Mucosa of gallbladder (tissue), 1 donor: ENCODE measurements at regions not wholly inside any gene's neighbourhood (a gene's known extent, or its start where the extent isn't known, plus 50 kb on each side); places are given as distances from the start of the nearest gene placed in this dataset.
"Not testable (repeated sequence)": the region's sequence is repeated elsewhere in the genome, so short reads cannot be mapped to it uniquely, and the experiment has no call there.

Experiments
- DNase-seq: peaks from one replicate; pipeline ENCODE4 v3.0.0-alpha.2; 2020; ENCODE audit warnings: low spot score
- donor health status: DM: no; HTN: no; CAD: no.

DNA sequence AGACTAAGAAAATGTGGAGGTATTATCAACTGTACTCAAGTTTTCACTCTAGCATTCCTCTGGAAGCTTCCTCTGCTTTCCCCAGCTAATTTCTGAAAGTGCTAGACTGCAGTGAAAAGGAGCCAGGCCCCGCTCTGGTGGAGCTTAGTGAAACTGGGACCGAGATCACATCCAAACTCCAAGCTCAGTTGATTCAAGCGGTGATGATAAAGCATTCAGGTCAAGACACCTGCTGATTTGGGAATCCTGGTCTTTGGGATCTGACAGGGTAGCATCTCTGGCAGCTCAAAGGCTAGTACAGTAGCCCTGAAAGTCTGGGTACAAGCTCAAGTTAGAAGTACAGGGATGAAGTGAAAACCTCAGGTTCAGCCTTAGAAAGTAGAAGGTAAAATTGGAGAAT, 120.2 kb upstream of the CRIM1 start:
- DNase-seq: no peak

DNA sequence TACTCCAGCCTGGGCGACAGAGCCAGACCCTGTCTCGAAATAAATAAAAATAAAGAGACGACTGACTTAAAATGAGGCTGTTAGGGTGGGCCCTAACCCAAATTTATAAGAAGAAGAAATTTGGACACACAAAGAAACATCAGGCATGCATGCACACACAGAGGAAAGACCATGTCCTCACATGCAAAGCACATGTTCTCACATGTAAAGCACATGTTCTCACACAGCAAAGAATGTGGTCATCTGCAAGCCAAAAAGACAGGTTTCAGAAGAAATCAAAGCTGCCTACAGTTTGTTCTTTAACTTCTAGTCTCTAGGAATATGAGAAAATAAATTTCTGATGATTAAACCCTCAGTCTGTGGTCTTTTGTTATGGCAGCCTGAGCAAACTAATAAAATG, 132.3 kb upstream of the CRIM1 start:
- no peak for DNase-seq

DNA sequence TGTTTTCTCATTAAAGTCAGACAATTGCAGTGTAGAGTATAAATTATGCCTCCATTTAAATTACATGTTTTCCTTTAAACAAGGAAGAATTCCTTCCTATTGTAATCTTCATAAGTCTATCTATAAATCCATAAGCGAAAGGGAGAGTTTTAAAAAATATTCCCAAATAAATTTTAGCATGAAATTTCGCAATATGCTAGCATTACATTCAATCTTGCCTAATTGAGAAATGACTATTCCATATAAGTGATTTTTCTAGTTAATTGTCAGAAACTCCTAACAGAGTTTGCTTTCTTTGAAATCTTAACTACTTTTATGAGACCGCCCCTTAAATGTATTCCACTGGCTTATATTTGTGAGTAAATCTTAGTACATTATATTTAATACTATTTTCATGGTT, 133.1 kb upstream of the CRIM1 start:
- DNase-seq: no peak

DNA sequence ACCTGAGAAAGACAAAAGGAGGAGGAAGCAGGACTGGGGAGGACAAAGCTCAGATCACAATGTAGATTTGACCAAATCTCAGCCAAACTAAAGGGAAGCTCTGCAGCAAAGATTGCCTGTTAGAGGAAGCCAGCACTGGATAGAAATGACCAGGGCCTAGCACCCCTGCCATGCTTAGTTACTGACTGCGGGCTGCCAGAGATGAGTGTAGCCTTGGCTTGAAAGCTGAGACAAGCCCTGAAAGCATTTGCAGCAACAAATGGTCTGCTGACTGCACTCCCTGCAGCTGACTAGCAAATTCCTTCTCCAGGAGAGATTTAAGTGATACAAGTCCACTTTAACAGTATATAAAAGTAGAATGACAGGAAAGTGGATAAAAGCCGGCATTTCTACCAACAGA, 140.9 kb upstream of the CRIM1 start:
- DNase-seq: no peak

DNA sequence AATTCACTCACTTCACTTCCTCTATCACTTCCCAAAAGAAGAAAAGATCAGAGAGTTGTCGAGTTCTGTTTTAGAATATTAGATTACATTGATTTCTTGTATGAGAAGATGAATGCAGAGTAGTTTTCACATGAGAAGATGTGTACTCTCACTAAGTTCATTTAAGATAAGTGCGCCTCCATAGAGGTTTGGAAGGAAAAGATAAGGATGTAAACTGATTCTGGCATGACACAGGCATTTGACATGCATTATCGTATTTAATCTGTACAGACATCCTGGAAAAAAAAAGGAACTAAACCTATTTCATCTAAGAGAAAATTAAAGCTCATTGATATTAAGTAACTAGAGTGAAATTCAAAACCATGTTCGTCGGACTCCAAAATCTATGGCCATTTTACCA, 152.2 kb upstream of the CRIM1 start:
- no peak for DNase-seq

DNA sequence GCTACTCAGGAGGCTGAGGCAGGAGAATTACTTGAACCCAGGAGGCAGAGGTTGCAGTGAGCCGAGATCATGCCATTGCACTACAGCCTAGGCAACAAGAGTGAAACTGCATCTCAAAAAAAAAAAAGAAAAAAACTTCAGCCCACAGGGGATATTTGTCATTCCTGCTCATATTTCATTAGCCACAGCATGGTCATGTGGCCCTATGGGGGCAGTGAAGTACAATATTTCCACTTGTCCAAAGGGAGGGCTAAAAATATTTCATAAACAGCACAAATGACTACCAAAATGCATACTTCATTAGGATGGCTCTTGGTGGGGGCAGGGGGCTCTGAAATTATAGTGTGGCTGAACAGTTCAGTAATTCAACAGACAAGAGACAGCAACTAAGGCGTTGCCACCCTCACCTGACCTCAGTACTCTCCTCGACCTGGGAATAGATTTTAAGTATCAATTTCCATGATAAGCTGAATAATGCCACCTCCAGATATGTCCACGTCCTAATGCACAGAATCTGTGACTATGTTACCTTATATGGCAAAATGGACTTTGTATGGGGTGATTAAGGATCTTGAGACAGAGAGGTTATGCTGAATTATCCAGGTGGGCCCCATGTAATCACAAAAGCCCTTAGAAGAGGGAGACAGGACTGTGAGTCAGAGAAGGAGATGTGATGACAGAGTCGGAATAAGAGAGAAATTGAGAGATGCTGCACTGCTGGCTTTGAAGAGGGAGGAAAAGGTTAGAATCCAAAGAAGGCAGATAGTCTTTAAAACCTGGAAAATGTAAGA, 158.2 kb upstream of the CRIM1 start:
- no peak for DNase-seq

DNA sequence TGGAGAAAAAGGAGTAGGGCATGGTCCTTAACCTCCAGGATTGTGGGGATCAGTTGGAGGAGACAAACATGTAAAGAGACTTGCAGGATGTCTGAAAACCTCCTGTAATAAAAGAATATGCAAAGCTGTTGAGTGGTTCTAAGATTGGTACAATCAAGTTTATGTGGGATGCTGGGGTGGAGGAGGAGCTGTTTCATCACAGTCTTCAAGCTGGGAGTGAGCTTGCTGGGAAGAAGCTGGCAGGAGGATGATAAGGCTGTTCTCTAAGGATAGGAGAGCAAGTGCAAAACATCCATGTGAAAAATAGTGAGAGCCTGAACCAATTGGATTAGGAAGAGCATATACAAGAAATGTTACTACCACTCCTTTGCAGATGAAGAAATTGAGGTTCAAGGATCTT, 161.9 kb upstream of the CRIM1 start:
- no peak for DNase-seq

DNA sequence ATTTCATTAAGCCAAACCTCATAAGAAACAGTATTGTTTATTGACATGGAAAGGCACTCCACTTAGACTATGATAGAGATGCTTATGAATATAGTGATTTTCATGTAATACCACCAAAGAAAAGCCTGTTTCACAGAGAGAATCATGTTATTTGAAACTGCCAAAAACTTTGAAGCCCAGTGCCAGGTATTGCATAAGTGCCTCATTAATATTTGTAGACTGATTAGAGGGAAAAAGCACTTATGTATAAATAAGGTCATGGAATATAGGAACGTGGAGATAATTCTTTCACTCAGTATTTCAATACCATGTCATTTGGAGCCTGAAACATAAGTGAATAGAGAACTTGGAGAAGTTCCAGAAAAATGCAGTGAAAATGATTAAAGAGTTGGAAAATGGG, 162.6 kb upstream of the CRIM1 start:
- DNase-seq: no peak

DNA sequence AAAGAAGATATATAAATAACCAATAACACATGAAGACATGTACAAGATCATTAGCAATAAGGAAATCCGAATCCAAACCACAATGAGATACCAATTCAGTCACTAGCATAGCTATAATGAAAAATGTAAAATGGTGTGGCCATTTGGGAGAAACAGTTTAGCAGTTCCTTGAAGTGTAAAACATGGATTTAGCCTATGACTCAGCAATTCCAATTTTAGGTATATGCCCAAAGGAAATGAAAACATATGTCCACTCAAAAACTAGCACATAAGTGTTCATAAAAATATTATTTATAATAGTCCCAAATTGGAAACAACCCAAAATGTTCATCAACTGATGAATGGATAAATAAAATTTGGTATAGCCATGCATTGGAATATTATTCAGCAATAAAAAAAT, 165.5 kb upstream of the CRIM1 start:
- no peak for DNase-seq

DNA sequence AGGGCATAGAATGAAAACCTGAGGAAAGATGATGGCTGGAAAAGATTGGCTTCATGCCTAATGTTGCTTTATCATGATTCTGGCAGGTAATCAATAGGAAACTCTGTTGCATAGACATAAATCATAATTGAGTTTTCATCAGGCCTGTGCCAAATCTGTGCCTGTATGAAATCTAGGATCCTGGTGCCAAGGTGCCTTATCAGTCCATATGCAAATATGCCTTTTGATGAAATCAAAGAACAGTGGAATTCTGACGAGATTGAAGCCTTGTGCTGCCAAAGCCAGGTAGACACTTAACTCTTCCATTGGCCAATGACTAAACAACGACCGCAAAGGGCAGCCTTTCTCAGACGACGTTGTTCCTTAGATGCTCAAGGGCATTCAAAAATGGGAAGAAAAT, 170.0 kb upstream of the CRIM1 start:
- DNase-seq: peak; percentile 51

DNA sequence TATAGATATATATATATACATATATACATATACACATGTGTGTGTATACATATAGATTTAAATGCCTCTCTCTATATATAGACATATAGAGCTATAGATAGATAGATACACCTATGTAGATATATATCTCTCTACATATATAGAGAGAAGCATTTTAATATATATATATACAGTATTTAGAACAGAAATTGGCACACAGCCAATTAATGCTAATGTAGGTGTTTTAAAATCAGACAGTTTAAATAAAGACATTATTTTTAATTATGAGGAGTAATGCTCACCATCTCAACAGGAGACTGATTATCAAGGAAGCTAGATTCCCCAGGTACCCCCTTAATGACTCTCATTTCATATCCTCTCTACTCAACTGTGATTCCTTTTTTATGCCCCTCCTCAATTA, 170.7 kb upstream of the CRIM1 start:
- DNase-seq: no peak

DNA sequence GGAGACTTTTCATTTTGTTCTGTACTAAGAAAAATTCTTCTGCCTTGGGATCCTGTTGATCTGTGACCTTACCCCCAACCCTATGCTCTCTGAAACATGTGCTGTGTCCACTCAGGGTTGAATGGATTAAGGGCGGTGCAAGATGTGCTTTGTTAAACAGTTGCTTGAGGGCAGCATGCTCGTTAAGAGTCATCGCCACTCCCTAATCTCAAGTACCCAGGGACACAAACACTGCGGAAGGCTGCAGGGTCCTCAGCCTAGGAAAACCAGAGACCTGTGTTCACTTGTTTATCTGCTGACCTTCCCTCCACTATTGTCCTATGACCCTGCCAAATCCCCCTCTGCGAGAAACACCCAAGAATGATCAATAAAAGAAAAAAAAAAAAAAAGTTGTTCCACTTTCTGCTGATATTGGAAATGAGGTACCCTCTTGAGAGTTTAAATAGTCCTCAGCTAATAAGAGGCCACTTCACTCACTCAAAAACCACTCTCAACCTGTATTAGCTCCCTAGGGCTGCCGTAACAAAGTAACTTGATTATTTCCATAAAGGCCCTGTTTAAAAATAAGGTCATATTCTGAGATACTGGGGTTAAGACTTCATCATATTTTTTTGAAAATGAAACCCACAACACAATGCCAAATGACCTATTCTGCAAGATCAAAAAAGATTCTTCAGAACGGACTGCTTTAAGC, 174.6 kb upstream of the CRIM1 start:
- not testable (repeated sequence) for DNase-seq

DNA sequence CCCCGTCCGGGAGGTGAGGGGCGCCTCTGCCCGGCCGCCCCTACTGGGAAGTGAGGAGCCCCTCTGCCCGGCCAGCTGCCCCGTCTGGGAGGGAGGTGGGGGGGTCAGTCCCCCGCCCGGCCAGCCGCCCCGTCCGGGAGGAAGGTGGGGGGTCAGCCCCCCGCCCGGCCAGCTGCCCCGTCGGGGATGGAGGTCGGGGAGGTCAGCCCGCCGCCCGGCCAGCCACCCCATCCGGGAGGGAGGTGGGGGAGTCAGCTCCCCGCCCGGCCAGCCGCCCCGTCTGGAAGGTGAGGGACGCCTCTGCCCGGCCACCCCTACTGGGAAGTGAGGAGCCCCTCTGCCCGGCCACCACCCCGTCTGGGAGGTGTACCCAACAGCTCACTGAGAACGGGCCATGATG, 175.3 kb upstream of the CRIM1 start:
- not testable (repeated sequence) for DNase-seq

DNA sequence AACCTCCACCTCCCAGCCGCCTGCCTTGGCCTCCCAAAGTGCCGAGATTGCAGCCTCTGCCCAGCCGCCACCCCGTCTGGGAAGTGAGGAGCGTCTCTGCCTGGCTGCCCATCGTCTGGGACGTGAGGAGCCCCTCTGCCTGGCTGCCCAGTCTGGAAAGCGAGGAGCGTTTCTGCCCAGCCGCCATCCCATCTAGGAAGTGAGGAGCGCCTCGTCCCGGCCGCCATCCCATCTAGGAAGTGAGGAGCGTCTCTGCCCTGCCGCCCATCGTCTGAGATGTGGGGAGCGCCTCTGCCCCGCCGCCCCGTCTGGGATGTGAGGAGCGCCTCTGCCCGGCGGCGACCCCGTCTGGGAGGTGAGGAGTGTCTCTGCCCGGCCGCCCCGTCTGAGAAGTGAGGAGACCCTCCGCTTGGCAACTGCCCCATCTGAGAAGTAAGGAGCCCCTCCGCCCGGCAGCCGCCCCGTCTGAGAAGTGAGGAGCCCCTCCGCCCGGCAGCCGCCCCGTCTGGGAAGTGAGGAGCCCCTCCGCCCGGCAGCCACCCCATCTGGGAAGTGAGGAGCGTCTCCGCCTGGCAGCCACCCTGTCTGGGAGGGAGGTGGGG, 175.8 kb upstream of the CRIM1 start:
- not testable (repeated sequence) for DNase-seq

DNA sequence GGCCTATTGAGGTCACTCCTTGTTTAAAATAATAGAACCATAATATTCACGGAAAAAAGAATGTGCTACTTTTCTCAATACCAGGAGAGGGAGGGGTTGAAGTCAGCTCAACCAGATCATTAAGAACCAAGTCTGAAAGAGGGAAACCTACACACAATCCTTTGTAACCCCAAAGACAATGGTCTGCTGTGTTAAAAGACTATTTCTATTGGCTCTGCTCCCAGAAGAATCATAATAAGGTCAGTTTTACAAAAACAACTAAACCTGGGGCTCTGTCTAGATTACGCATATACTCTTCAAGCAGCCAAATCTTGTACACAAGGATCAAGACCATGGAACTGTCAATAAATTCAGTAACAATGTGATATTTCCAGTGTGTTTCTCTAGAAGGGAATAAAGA, 177.2 kb upstream of the CRIM1 start:
- no peak for DNase-seq

DNA sequence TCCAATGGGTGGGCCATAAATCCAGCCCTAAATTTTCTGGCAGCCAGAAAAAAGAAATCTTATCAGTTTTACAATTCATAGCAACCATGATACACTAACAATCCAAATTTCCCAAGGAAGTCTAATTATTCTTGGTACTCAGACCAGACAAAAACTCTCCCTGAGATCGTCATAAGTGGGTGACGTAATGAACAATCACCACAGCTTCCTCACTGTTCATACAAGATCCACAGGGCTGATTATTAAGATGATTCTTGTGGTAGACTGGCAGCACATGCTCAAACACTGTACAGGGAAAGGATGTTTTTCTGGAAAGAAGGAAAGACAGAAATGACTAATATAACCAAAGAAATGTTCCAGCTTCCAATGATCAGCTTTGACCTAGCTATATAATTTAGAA, 178.3 kb upstream of the CRIM1 start:
- DNase-seq: no peak

DNA sequence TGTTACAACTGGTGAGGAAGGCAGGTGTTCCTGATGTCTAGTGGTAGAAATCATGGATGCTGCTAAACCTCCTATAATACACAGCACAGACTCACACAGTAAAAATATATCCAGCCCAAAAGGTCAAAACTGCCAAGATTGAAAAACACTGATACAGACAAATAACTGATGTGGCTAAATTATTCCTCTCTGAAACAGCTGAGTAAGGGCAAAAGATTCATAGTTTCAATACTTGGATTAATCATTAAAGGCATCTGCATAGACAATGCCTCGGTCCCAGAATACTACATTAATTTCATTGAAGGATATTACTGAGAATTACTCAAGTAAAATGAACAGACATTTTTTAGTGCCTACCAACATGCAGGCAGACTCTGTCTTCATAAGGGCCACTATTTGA, 180.7 kb upstream of the CRIM1 start:
- no peak for DNase-seq

DNA sequence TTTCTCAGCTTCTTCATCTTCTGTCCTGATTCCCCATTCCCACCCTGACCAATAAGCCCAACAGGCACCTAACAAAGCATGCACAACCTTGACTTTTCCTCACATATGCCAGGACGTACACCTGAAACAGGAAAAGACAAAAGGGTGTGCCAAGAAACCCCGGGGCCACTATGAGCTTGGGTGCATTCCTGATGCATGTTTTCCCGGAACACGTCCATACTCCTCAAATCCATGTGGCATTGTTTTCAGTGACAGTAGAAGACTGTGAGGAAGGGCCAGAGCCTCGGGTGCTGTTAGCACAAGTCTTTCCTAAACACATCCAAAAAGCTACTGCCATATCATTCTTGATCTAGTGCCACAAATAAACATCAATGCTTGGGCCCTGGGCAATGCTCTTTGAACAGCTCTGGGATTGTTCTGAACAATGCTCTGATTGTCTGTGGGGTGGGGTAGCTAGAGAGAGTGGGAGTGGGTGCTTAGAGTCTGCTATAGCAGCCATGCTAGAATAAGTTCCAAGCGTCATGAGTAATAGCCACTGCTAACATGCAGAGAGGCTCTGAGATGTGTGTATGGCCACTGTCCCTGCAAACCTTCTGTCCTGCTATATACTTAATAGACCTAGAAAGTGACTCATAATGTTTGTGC, 181.7 kb upstream of the CRIM1 start:
- DNase-seq: no peak

DNA sequence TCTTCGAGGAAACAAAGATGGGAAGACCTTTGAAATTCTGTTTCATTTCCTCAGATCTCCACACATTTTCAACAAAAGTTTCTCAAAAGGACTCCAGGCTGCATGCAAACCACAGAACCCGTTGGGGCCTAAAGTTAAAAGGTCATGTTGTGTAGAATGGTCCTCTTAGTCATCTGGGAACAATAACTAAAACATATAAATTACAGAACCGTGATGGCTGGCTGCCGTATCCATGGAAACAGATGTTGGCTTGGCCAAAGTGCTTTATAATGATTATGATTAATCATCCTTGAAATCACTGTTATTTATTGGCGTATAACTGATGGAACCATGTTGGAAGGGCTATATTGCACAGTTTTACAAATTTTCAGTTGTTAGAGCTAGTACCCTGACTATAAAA, 182.8 kb upstream of the CRIM1 start:
- DNase-seq: no peak

DNA sequence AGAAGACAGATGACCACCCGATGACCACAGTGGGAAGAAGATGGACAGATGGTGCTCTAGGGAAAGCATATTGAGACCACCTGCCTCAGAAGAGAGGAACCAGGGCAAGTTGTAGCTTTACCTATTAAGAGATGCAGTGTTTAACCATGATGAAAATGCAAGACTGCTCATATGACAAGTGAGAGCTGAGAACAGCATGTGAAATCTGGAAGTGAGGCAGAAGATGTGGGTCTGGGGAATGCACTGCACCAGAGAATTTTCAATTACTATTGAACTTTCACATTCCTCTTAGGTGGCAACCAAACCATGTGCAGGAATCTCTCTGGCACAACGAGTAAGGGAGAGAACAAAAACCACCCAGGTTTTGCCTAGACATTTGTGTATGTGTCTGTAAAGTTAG, 184.8 kb upstream of the CRIM1 start:
- DNase-seq: no peak

DNA sequence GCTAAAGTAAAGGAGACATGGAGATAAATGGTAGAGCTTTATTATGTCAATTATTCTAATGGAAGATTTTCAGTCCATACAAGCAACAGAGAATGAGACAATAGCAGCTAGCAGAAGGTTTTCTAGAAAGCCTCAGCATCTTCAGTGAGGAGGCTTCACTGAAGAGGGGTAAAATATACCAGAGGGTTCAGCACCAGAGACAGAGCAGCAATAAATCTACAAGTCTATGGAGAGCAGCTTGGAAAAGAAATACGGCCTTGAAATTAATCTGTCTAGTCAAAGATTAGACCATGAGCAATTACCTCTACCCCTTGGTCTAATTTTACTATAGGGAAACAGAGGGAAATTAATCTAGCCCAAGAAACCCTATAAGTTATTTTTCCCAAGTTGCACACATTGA, 185.7 kb upstream of the CRIM1 start:
- DNase-seq: no peak

DNA sequence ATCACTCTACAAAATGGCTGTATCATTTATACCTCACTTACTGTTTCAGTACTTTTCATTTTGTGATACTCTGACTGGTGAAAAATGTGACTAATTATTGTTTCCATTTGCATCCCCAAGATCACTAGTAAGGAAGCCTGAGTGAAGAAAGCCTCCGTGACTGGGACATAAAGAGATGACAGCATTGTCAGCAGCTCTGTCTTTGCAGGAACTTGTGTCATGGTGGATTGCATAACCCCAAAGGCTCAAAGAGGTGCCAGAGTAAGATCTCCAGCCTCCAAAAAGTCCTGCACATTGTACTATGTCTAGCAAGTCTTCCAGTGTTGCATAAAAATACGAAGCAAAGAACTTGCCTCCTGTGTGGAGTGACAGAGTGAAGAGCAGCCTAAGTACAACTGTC, 187.5 kb upstream of the CRIM1 start:
- no peak for DNase-seq

DNA sequence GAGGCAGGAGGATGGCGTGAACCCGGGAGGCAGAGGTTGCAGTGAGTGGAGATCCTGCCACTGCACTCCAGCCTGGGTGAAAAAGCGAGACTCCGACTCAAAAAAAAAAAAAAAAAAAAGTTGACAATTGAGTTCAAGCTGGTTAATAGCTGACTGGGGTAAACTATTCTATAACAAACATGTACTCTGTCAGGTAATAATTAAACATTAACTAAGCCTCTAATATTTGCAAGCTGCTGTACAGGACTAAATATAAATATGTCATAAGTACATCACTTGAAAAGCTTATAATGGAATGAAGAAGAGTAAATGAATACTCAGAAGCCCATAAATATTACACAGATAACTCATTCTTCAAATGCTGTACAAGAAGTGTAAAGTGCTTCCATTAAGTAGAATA, 190.4 kb upstream of the CRIM1 start:
- DNase-seq: no peak
